ENCODE measurements at regions not wholly inside any gene's neighbourhood (a gene's known extent, or its start where the extent isn't known, plus 50 kb on each side); places are given as distances from the start of the nearest gene placed in this dataset.

DNA sequence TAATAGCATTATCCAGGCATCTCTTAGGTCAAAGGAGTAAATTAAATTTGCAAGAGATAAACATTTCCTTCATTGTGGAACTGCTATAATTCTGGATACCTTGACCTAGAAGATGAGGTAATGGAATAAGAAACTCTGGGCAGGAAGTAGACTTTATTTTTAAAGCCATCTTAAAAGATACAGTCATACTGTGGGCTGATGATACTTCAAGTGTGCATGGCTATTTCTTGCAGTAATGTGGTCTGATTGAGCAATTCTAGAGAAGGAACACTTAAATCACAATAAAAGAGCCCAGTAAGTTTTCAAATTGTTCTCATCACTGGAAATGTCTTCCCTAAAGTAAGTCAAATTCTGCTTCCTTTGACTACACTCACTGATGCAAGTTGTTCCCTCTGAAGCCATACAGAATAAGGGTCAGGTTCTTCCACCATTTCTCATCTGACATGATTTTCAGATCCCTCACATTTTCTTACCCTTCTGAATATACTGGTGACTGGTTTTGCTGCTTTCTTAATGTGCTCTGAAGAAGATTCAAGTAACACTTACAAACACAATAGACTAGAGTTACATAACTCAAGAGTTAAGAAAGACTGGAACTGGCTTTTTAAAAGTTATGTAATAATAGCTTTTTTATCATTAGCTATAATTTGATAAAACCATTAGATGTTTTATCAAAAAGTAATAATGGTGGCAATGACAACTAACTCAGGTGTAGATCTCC, 62.6 kb upstream of the TMEM244 start:
- intact Hi-C loops (cut with DNase I): no loop called here
- Histone ChIP-seq H3K36me3 (no peaks in the 10 kb centered on the region), H3K27me3 (no peaks in the 10 kb centered on the region), H3K9me3 (no peaks in the 10 kb centered on the region), H3K27ac (no peak overlapping the region), H3K4me3 (no peak overlapping the region), H3K4me1 (no peaks in the 10 kb centered on the region)
- ATAC-seq (peak; percentile 37), DNase-seq (no peak)
- TF ChIP-seq, protein P1, sequence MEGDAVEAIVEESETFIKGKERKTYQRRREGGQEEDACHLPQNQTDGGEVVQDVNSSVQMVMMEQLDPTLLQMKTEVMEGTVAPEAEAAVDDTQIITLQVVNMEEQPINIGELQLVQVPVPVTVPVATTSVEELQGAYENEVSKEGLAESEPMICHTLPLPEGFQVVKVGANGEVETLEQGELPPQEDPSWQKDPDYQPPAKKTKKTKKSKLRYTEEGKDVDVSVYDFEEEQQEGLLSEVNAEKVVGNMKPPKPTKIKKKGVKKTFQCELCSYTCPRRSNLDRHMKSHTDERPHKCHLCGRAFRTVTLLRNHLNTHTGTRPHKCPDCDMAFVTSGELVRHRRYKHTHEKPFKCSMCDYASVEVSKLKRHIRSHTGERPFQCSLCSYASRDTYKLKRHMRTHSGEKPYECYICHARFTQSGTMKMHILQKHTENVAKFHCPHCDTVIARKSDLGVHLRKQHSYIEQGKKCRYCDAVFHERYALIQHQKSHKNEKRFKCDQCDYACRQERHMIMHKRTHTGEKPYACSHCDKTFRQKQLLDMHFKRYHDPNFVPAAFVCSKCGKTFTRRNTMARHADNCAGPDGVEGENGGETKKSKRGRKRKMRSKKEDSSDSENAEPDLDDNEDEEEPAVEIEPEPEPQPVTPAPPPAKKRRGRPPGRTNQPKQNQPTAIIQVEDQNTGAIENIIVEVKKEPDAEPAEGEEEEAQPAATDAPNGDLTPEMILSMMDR (IDR thresholded peaks at IDR 0.05): no peak

DNA sequence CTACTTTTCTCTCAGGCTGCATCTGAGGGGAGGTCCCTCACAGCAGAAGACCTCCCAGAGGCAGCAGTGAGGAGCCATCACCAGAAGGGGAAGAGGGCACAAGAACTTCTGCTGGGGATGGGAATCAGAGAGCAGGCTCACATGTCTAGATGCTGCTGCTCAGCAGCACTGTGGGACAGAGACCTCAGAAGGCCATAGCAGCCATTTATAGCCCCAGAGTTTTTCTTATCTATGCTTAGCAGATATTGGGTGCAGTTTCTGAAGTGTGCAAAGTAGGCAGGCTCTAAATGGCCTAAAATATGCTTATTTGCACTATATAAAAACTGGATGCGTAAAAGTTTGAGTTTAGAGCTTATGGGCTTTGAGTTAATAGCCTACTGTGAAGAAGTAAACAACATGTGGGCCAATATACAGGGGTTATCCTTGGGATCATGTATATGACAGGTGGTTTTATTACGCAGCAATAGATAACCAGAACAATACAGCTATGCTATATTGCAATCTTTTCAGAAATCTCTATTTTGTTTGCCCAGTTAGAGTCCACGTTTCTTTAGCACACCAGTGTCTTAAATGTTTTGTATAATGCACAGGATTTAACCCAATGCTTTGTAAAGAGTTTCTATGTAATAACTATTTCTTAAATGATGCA, 60.2 kb upstream of the TMEM244 start:
- no peaks in the 10 kb centered on the region for H3K9me3 ChIP-seq
- H3K4me3 ChIP-seq: no peak overlapping the region
- no peak overlapping the region for H3K27ac ChIP-seq
- H3K27me3 ChIP-seq: no peaks in the 10 kb centered on the region
- ATAC-seq (no peak), DNase-seq (no peak)
- TF ChIP-seq, protein P1 (IDR thresholded peaks at IDR 0.05): no peak
- H3K36me3 ChIP-seq: no peaks in the 10 kb centered on the region
- no peaks in the 10 kb centered on the region for H3K4me1 ChIP-seq
- intact Hi-C loops (cut with DNase I): no loop called here

DNA sequence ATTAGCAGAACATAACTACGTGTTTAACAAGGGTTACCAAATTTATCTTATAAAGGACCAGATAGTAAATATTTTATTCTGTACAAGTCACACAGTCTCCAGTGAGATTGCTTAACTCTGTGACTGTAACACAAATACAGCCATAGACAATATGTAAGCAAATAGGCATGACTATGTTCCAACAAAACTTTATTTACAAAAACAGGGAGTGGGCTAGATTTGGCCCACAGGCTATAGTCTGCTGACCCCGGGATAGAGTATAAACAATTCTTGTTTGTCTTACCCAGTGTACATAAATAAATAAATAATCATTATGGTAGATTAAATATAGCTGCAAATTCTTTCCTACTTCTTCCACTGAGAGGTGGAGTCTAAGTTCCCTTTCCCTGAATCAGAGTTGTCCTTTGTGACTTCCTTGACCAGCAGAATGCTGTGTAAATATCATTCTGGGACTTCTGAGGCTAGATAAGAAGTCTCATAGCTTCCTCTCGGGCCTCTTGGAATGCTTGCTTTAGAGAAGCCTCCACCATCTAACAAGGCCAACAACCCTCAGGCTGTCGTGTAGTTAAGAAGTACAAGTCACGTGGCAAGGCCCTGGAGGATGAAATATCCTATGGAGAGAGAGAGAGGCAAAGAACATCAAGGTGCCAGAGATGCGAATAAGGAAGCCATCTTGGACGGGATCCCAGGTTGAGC, 59.1 kb upstream of the TMEM244 start:
- H3K4me3 ChIP-seq: no peak overlapping the region
- H3K36me3 ChIP-seq: no peaks in the 10 kb centered on the region
- DNase-seq: no peak
- TF ChIP-seq, protein P1 (IDR thresholded peaks at IDR 0.05): no peak
- no peaks in the 10 kb centered on the region for H3K9me3 ChIP-seq
- H3K27me3 ChIP-seq: no peaks in the 10 kb centered on the region
- H3K4me1 ChIP-seq: no peaks in the 10 kb centered on the region
- no peak overlapping the region for H3K27ac ChIP-seq
- peak; percentile 25 for ATAC-seq
- intact Hi-C loops (cut with DNase I): no loop called here

DNA sequence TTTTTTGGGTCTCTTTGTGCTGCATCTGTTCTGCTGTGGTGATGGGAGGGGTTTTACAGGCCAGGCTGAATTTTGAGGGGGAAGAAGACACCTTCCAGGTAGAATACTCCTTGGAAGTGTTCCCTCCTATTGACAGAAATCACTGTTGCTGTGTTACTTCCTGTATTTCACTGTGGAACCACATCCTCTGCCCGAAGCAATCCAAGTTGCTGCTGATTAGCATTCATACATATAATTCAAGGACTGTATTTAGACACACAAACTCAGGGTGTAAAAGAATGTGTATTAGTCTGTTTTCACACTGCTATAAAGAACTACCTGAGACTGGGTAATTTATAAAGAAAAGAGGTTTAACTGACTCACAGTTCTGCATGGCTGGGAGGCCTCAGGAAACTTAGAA, 50.6 kb upstream of the TMEM244 start:
- intact Hi-C loops (cut with DNase I): no loop called here
- ATAC-seq: no peak

More for the DNA sequence above, 50.6 kb upstream of the TMEM244 start:
- Histone ChIP-seq H3K27ac (no peak overlapping the region), H3K27me3 (no peaks in the 10 kb centered on the region), H3K9me3 (no peaks in the 10 kb centered on the region), H3K4me3 (no peak overlapping the region), H3K36me3 (no peaks in the 10 kb centered on the region), H3K4me1 (no peaks in the 10 kb centered on the region)
- DNase-seq: no peak
- TF ChIP-seq, protein P1 (IDR thresholded peaks at IDR 0.05): no peak
